ENCODE measurements at regions not wholly inside any gene's neighbourhood (a gene's known extent, or its start where the extent isn't known, plus 50 kb on each side); places are given as distances from the start of the nearest gene placed in this dataset.

DNA sequence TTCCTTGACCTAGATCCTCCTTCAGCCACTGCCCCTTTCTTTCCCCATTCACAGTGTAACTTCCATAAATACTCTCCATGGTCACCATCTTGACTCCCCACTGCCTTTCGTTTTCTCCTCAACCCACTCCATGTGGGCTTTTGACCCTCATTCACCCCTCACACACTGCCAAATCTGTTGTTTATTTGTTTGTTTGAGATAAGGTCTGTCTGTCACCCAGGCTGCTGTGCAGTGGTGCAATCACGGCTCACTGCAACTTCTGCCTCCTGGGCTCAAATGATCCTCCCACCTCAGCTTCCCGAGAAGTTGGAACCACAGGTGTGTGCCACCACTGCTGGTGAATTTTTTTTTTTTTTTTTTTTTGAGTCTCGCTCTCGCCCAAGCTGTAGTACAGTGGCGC lies 162.9 kb downstream of the FGF1 start:
- TF ChIP-seq, protein P1, sequence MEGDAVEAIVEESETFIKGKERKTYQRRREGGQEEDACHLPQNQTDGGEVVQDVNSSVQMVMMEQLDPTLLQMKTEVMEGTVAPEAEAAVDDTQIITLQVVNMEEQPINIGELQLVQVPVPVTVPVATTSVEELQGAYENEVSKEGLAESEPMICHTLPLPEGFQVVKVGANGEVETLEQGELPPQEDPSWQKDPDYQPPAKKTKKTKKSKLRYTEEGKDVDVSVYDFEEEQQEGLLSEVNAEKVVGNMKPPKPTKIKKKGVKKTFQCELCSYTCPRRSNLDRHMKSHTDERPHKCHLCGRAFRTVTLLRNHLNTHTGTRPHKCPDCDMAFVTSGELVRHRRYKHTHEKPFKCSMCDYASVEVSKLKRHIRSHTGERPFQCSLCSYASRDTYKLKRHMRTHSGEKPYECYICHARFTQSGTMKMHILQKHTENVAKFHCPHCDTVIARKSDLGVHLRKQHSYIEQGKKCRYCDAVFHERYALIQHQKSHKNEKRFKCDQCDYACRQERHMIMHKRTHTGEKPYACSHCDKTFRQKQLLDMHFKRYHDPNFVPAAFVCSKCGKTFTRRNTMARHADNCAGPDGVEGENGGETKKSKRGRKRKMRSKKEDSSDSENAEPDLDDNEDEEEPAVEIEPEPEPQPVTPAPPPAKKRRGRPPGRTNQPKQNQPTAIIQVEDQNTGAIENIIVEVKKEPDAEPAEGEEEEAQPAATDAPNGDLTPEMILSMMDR (IDR thresholded peaks at IDR 0.05): no peak
- Mint-ChIP-seq H3K9me3 (peaks cover 0 to 3% (median 0%) of the 10 kb centered on the region in 7 donors), H3K4me3 (no peak overlapping the region), H3K27ac (no peak overlapping the region), H3K27me3 (ENCODE audit: low read depth in 3 of 3) (peaks cover 9 to 10% (median 9%) of the 10 kb centered on the region in 3 donors), H3K36me3 (no peaks in the 10 kb centered on the region), H3K4me1 (peaks cover 5% of the 10 kb centered on the region)
- Histone ChIP-seq H3K36me3 (replicated peaks in 1 of 2; ENCODE audit: control insufficient read depth in 1 of 2, insufficient read depth in 2 of 2, low read length in 2 of 2) (no peaks in the 10 kb centered on the region), H3K4me1 (ENCODE audit: control insufficient read depth in 1 of 2, insufficient read depth in 2 of 2, low read length in 2 of 2) (no peaks in the 10 kb centered on the region), H3K79me2 (ENCODE audit: insufficient read depth, low read length) (no peaks in the 10 kb centered on the region), H3K4me2 (replicated peaks; ENCODE audit: extremely low read depth, low read length, poor library complexity, severe bottlenecking) (no peak overlapping the region), H3K4me3 (replicated peaks in 1 of 3; ENCODE audit: low read depth in 2 of 3, low read length in 3 of 3) (no peak overlapping the region), H2AFZ (ENCODE audit: insufficient read depth, low read depth, low read length, poor library complexity, severe bottlenecking) (no peak overlapping the region), H3K9ac (ENCODE audit: insufficient read depth, low read length, poor library complexity, severe bottlenecking) (no peak overlapping the region), H3K9me3 (replicated peaks in 1 of 2; ENCODE audit: control insufficient read depth in 1 of 2, insufficient read depth in 1 of 2, low read length in 2 of 2) (no peaks in the 10 kb centered on the region), H3K27ac (ENCODE audit: low read depth in 1 of 2, low read length in 2 of 2) (no peak overlapping the region), H3K27me3 (ENCODE audit: control insufficient read depth in 2 of 2, insufficient read depth in 2 of 2, low read length in 2 of 2) (no peaks in the 10 kb centered on the region), H4K20me1 (ENCODE audit: insufficient read depth, low read length) (no peaks in the 10 kb centered on the region)
- DNase-seq: no peak
- WGBS (ENCODE audit: insufficient coverage): no CpG with 5 or more reads among the region's 6 CpGs
- intact Hi-C loops (cut with micrococcal nuclease): no loop called here

DNA sequence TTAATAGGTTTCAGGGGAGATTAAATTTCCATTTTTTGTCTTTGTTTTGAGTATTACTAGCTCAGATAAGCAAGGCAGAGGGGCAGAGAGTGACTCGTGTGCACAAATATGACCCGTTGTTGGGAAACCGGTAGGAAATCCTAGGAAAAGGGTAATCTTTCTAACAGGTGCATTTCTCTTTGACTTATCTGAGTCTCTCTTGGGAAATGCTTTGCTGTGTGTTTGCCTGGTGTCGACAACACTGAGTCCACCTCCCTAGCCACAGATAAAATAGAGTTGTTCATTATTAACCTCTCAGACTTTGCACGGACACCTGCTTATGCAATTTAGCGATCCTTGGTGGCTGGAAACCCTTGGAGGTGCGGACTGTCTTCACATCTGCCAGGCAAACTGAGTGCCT lies 164.2 kb downstream of the FGF1 start:
- Histone ChIP-seq H3K27ac (ENCODE audit: low read depth in 1 of 2, low read length in 2 of 2) (no peak overlapping the region), H3K27me3 (ENCODE audit: control insufficient read depth in 2 of 2, insufficient read depth in 2 of 2, low read length in 2 of 2) (no peaks in the 10 kb centered on the region), H4K20me1 (ENCODE audit: insufficient read depth, low read length) (no peaks in the 10 kb centered on the region), H3K9me3 (replicated peaks in 1 of 2; ENCODE audit: control insufficient read depth in 1 of 2, insufficient read depth in 1 of 2, low read length in 2 of 2) (peaks cover 0 to 6% of the 10 kb centered on the region in 2 donors), H3K4me2 (replicated peaks; ENCODE audit: extremely low read depth, low read length, poor library complexity, severe bottlenecking) (no peak overlapping the region), H3K4me1 (ENCODE audit: control insufficient read depth in 1 of 2, insufficient read depth in 2 of 2, low read length in 2 of 2) (no peaks in the 10 kb centered on the region), H3K36me3 (replicated peaks in 1 of 2; ENCODE audit: control insufficient read depth in 1 of 2, insufficient read depth in 2 of 2, low read length in 2 of 2) (no peaks in the 10 kb centered on the region), H2AFZ (ENCODE audit: insufficient read depth, low read depth, low read length, poor library complexity, severe bottlenecking) (no peak overlapping the region), H3K4me3 (replicated peaks in 1 of 3; ENCODE audit: low read depth in 2 of 3, low read length in 3 of 3) (no peak overlapping the region), H3K9ac (ENCODE audit: insufficient read depth, low read length, poor library complexity, severe bottlenecking) (no peak overlapping the region), H3K79me2 (ENCODE audit: insufficient read depth, low read length) (no peaks in the 10 kb centered on the region)
- Mint-ChIP-seq H3K27ac (no peak overlapping the region), H3K27me3 (ENCODE audit: low read depth in 3 of 3) (peaks cover 7 to 10% (median 9%) of the 10 kb centered on the region in 3 donors), H3K9me3 (peaks cover 0 to 8% (median 5%) of the 10 kb centered on the region in 7 donors), H3K4me3 (no peak overlapping the region), H3K36me3 (no peaks in the 10 kb centered on the region), H3K4me1 (no peaks in the 10 kb centered on the region)
- TF ChIP-seq, protein P1 (IDR thresholded peaks at IDR 0.05): no peak
- intact Hi-C loops (cut with micrococcal nuclease): no loop called here
- WGBS (ENCODE audit: insufficient coverage): 96% methylated on average over 5 of the region's 7 CpGs
- no peak for DNase-seq

All from CD14-positive monocyte (primary cell).